Sigmoid colon (tissue), 4 donors: ENCODE measurements at regions not wholly inside any gene's neighbourhood (a gene's known extent, or its start where the extent isn't known, plus 50 kb on each side); places are given as distances from the start of the nearest gene placed in this dataset.

Experiments
- EP300 ChIP-seq, 4 donors: sonication (generic); formaldehyde crosslinking; IDR thresholded peaks; one replicate each; pipeline ENCODE4 v1.6.1; 2017; ENCODE audit warnings: antibody characterized with exemption in 4 of 4
- POLR2A ChIP-seq, 2 donors: fragments of 450-650 bp; IDR thresholded peaks; one replicate each; pipeline ENCODE4 v1.6.1; 2016; ENCODE audit warnings: antibody characterized with exemption in 2 of 2, mild to moderate bottlenecking in 2 of 2, moderate library complexity in 2 of 2
- POLR2AphosphoS5 ChIP-seq, 4 donors: sonication (generic); formaldehyde crosslinking; IDR thresholded peaks; one replicate each; pipeline ENCODE4 v1.6.1; 2017; ENCODE audit warnings: antibody characterized with exemption in 4 of 4
- TF ChIP-seq, protein P1 (sequence below), 4 experiments: fragments of 450-650 bp in 3 of 4; fragments of 200-600 bp in 1 of 4; IDR thresholded peaks; one replicate each; pipeline ENCODE4 v1.5.1; 2016 to 2019; ENCODE audit warnings: antibody characterized with exemption in 4 of 4, mild to moderate bottlenecking in 3 of 4, moderate library complexity in 2 of 4

DNA sequence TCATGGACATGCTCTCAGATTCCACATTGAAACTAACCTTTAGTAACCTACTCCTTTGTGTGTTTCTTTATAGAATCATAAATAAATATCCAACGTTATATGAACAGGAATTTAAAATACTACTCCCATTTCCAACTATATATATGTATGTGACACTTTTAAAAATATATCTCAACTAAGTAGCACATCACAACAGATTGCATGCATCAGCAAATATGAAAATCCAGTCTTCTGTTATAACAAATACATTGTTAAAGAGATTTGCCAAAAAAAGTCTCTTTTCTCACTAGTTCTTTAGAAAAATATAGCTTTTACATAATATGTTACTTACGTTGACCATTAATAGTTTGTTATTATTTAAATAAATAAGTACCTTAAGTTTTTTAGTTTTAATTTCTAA lies 1608.6 kb upstream of the RAG2 start:
- TF ChIP-seq, protein P1, sequence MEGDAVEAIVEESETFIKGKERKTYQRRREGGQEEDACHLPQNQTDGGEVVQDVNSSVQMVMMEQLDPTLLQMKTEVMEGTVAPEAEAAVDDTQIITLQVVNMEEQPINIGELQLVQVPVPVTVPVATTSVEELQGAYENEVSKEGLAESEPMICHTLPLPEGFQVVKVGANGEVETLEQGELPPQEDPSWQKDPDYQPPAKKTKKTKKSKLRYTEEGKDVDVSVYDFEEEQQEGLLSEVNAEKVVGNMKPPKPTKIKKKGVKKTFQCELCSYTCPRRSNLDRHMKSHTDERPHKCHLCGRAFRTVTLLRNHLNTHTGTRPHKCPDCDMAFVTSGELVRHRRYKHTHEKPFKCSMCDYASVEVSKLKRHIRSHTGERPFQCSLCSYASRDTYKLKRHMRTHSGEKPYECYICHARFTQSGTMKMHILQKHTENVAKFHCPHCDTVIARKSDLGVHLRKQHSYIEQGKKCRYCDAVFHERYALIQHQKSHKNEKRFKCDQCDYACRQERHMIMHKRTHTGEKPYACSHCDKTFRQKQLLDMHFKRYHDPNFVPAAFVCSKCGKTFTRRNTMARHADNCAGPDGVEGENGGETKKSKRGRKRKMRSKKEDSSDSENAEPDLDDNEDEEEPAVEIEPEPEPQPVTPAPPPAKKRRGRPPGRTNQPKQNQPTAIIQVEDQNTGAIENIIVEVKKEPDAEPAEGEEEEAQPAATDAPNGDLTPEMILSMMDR (IDR thresholded peaks at IDR 0.05) = no peak
- TF ChIP-seq EP300 (IDR thresholded peaks at IDR 0.05) (no peak), POLR2AphosphoS5 (IDR thresholded peaks at IDR 0.05) (no peak), POLR2A (IDR thresholded peaks at IDR 0.05) (no peak)
